ENCODE measurements at regions not wholly inside any gene's neighbourhood (a gene's known extent, or its start where the extent isn't known, plus 50 kb on each side); places are given as distances from the start of the nearest gene placed in this dataset.

- no peak for TF ChIP-seq CTCF (IDR thresholded peaks at IDR 0.05)
- intact Hi-C loops (cut with micrococcal nuclease) = no loop called here
- no peaks in the 10 kb centered on the region for H3K27me3 Mint-ChIP-seq
- ATAC-seq (ENCODE audit: low read depth) = no peak
- ChIA-PET POLR2A (no interaction called here), CTCF (no interaction called here)
- no peak for DNase-seq
- H3K27ac Mint-ChIP-seq = no peak overlapping the region
- H3K36me3 Mint-ChIP-seq (ENCODE audit: low read depth) = no peaks in the 10 kb centered on the region
- peaks cover 2% of the 10 kb centered on the region for H3K9me3 Mint-ChIP-seq
- no peaks in the 10 kb centered on the region for H3K4me1 Mint-ChIP-seq
- H3K4me3 Mint-ChIP-seq = no peak overlapping the region
Observed at GRCh38 chr14:55519473-55520080, 60.4 kb upstream of the KTN1 start.

GRCh38 chr14:55523321-55523720, 56.7 kb upstream of the KTN1 start:
- no peak overlapping the region for H3K4me3 Mint-ChIP-seq
- H3K27ac Mint-ChIP-seq = no peak overlapping the region
- intact Hi-C loops (cut with micrococcal nuclease) = no loop called here
- DNase-seq (no peak), ATAC-seq (ENCODE audit: low read depth) (no peak)
- POLR2A ChIA-PET = no interaction called here
- CTCF ChIA-PET = no interaction called here
- no peaks in the 10 kb centered on the region for H3K4me1 Mint-ChIP-seq
- no peak for TF ChIP-seq CTCF (IDR thresholded peaks at IDR 0.05)
- H3K9me3 Mint-ChIP-seq = peaks cover 2% of the 10 kb centered on the region
- no peaks in the 10 kb centered on the region for H3K36me3 Mint-ChIP-seq (ENCODE audit: low read depth)
- H3K27me3 Mint-ChIP-seq = no peaks in the 10 kb centered on the region
